Mesenteric fat pad (tissue), 1 donor: ENCODE measurements at regions not wholly inside any gene's neighbourhood (a gene's known extent, or its start where the extent isn't known, plus 50 kb on each side); places are given as distances from the start of the nearest gene placed in this dataset.
"Not testable (repeated sequence)": the region's sequence is repeated elsewhere in the genome, so short reads cannot be mapped to it uniquely, and the experiment has no call there.

Experiments
- DNase-seq: peaks from one replicate; pipeline ENCODE4 v3.0.0-alpha.2; 2020; ENCODE audit warnings: low spot score
- donor health status: DM: yes; HTN: yes; CAD: no.

- no peak for DNase-seq
Observed at GRCh38 chr21:35190201-35190701, 141.1 kb upstream of the RUNX1 start.

DNA sequence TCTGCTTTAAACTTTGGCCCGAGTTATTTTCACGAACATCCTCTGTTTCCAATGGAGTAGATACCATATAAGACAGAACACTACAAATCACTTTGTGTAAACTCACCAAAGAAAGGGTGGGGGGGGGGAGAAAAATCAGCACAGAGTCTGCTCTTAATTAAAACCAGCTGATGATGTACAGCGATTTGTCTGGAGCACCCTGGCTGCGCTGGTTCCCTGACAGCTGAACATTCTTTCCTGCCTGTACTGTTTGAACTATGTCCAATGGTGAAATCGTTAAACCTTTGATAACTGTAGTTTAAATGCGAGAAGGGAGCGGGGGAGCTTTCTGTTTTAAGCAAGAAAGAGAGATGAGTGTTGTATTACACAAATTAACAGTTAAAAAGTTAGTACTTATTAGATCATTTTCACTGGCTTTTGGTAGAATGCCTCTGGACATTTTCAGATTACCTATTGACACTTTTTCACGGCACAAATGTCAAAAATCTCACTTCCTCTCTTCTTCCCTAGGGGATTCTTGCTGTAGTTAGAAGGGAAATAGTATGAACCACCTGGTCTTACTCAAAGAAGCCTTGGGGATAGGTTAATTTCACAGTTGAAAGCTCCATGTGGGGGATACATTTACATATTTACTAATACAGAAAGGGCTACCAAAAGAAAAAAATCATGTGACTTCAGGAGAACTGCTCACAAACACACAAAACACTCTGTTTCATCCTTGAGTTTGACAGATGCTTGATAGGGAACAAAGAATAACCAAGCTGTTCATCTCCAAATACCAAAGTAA is 140.2 kb upstream of the RUNX1 start:
- no peak for DNase-seq

DNA sequence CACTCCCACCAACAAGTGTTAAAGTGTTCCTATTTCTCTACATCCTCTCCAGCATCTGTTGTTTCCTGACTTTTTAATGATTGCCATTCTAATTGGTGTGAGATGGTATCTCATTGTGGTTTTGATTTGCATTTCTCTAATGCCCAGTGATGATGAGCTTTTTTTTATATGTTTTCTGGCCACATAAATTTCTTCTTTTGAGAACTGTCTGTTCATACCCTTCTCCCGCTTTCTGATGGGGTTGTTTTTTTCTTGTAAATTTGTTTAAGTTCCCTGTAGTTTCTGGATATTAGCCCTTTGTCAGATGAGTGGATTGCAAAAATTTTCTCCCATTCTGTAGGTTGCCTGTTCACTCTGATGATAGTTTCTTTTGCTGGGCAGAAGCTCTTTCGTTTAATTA is 134.3 kb upstream of the RUNX1 start:
- not testable (repeated sequence) for DNase-seq

GRCh38 chr21:35179990-35180540 is 131.0 kb upstream of the RUNX1 start:
- DNase-seq: no peak

DNA sequence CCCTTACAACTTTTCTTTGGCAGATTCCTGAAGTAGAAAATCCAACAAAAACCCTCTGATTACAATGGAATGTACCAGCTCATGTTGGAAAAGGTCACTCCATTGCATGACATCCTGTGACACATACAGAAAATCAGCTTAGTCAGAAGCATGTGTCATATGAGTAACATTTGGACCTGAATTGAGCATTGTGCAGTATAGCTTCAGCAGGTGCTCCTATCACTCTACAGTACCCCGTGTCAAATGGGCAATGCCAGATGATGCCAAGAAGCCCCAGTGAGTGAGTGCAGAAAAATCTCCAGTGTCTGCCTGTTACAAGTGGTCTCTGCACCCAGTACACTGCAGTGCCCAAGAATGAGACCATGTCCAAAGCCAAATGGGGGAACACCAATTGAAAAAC is 129.7 kb upstream of the RUNX1 start:
- no peak for DNase-seq

DNA sequence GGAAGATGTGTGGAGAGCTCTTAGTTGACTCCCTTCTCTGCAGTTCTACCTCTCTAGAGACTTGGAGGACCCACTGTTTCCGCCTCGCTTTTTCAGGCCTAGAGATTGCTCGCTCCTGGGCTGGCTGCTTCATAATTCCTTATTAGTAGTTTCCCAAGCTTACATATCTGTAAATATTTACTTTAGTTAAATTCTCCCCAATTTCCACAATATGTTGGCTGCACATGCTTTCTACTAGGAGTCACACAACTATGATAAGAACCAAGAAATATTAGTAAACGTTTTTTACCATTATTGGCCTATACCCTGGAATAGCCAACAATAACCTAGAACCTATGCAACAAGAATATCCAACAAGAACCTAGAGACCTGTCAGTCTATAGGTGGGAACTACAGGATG is 129.0 kb upstream of the RUNX1 start:
- no peak for DNase-seq

DNA sequence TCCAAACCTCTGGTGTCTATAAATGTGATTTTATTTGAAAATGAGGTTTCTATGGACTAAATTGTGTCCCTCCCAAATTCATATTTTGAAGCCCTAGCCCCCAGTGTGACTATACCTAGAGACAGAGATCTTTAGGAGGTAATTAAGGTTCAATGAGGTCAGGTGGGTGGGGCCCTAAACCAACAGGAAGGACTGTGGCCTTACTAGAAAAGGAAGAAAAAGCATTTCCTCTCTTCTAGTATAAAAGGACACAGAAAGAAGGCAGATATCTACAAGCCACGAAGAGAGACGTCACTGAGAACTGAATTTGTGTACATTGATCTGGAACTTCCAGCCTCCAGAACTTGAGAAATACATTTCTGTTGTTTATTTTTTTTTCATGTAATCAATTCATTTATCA is 123.1 kb upstream of the RUNX1 start:
- DNase-seq: no peak

- no peak for DNase-seq
Observed at GRCh38 chr21:35171385-35171784, 122.3 kb upstream of the RUNX1 start.

- no peak for DNase-seq
Observed at GRCh38 chr21:35170818-35171217, 121.7 kb upstream of the RUNX1 start.

DNA sequence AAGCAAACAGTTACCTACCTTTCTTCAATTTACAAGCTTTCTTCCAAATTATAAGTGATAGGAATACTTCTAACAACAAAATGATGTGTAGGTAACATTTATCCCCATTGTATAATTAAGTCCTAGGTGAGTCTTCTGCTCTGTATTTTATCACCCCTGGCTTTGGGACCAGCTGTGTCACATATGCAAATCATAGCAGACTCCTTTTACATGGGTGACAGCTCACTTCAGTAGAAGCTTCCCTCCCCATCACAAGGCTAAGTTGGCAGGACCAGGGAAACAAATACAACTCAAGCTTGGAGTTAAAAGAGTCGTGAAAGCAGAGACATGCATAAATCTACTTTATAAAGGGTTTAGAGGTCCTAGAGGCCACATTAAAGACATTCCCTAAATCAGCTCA is 121.1 kb upstream of the RUNX1 start:
- no peak for DNase-seq

DNA sequence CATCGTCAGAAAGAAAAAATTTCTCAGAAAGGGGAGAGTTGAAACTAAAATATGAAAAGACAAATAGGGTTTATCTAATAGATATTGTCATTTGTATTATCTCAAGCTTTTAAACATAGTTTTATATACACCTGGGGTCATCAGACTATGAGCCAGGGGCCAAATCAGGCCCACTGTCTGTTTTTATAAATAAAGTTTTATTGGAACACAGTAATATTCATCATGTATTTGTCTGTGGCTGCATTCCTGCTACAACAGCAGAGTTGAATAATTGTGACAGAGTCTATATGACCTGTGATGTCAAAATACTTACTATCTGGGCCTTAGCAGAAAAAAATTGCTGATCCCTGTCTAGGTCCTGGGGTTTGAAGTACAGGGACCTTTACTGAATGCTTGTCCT is 120.5 kb upstream of the RUNX1 start:
- no peak for DNase-seq

DNA sequence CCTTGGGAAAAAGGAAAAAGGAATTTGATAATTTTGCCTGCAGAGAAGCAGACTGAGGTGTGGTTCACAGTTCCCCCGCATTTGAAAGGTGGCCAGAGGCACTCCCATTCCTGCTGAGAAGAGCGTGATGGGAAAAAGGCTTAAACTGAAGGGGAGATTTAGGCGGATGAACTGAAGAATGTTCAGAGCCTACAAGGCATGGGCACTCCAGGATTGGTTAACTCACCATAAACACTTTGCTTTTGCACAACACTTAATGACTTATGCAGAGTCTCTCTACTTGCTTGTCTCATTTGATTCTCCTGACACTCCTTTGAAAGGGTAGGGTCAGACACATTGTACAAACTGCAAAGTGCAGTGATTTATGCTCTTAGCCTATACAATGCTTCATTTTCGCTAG is 119.6 kb upstream of the RUNX1 start:
- DNase-seq: no peak

DNA sequence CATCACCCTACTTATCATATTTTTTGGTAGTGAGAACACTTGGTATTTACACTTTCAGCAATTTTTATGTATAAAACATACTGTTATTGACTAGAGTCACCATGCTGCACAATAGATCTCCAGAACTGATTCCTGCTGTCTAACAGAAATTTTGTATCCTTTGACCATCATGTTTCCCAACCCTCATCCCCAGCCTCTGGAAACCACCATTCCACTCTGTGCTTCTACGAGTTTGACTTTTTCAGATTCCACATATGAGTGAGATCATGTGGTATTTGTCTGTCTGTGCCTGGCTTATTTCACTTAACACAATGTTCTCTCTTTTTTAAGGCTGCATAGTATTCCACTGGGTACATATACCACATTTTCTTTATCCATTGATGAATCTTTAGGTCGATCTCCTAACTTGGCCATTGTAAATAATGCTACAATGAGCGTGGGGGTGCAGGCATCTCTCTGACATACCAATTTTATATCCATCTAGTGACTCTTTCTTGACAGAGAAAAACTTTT is 115.9 kb upstream of the RUNX1 start:
- no peak for DNase-seq

- no peak for DNase-seq
Observed at GRCh38 chr21:35164380-35164779, 115.3 kb upstream of the RUNX1 start.

DNA sequence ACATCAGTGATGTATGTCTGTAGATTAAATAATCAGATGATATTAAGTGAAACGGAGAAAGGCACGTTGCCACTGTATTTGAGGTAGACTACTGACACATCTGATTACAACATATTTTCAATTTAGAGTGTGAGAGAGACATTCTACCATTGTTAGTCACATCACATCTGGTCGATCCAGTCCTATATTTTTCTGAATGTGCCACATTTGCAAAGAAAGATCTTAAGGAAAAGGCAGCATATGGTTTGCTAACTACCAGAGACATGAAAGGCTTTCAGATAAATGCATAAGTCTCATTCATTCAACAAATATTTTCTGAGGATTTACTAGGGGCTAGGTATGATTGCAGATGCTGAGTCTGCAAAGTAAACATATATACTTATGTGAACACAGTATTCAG is 114.3 kb upstream of the RUNX1 start:
- DNase-seq: no peak

DNA sequence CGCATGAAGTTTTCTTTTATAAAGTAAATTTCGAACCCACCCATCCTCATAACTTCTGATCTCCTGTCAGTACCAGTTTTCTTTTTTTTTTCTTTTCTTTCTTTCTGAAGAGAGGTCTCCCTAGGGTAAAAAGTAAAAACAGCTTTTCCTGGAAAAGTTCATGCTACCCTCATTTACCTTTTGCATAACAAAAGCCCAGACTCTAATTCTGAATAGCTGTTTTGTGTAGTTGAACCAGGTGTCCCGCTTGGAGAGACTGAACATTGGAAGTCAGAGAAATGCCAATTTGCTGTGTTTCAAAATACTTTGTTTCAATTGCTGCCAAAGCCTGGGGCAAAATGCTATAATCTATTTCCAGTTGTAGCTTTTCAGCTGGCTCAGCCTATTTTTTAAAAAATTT is 113.7 kb upstream of the RUNX1 start:
- no peak for DNase-seq

- DNase-seq: no peak
Observed at GRCh38 chr21:35159881-35160280, 110.8 kb upstream of the RUNX1 start.

GRCh38 chr21:35157374-35157773 is 108.3 kb upstream of the RUNX1 start:
- not testable (repeated sequence) for DNase-seq

GRCh38 chr21:35156293-35157278 is 107.5 kb upstream of the RUNX1 start:
- DNase-seq: no peak

DNA sequence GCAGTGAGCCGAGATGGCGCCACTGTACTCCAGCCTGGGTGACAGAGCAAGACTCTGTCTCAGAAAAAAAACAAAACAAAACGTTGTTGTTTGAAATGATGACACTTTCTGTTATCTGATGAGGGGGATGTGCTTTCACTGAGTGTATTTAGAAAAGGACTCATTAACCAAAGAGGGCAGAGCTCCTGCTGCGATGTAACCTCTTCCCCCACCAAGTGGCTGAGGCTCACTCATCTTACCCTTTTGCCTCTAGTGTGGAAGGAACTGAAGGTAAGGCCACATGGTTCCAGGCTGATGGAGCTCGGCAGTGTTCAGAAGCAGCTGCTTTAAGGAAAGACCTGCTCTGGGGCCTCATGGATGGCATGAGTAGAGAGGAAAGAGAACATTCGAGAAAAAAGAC is 105.7 kb upstream of the RUNX1 start:
- DNase-seq: no peak

GRCh38 chr21:35153671-35154070 is 104.6 kb upstream of the RUNX1 start:
- no peak for DNase-seq
